ENCODE measurements at regions not wholly inside any gene's neighbourhood (a gene's known extent, or its start where the extent isn't known, plus 50 kb on each side); places are given as distances from the start of the nearest gene placed in this dataset.

- TF ChIP-seq EZH2 (IDR thresholded peaks at IDR 0.05) (no peak), CTCF (IDR thresholded peaks at IDR 0.05 in 2 of 3, conservative IDR thresholded peaks at IDR 0.05 in 1 of 3; ENCODE audit: borderline replicate concordance in 1 of 3, insufficient read depth in 1 of 3, low read depth in 2 of 3, low read length in 2 of 3) (no peak), POLR2AphosphoS5 (IDR thresholded peaks at IDR 0.05; ENCODE audit: low read depth, low read length) (no peak), TCF7L2 (IDR thresholded peaks at IDR 0.05; ENCODE audit: borderline replicate concordance, extremely low read depth, insufficient read depth, insufficient read length) (no peak), EZH2phosphoT487 (IDR thresholded peaks at IDR 0.05; ENCODE audit: borderline replicate concordance) (no peak), POLR2A (IDR thresholded peaks at IDR 0.05; ENCODE audit: borderline replicate concordance, extremely low read depth, insufficient read depth, insufficient read length) (no peak), EGR1 (IDR thresholded peaks at IDR 0.05; ENCODE audit: low read depth) (no peak), ZBTB33 (IDR thresholded peaks at IDR 0.05; ENCODE audit: extremely low read depth, insufficient replicate concordance, low read length) (no peak), CBX3 (IDR thresholded peaks at IDR 0.05; ENCODE audit: low read depth) (no peak), JUND (IDR thresholded peaks at IDR 0.05) (no peak), RAD21 (IDR thresholded peaks at IDR 0.05; ENCODE audit: low read depth) (no peak)
- TF ChIP-seq, protein P1, sequence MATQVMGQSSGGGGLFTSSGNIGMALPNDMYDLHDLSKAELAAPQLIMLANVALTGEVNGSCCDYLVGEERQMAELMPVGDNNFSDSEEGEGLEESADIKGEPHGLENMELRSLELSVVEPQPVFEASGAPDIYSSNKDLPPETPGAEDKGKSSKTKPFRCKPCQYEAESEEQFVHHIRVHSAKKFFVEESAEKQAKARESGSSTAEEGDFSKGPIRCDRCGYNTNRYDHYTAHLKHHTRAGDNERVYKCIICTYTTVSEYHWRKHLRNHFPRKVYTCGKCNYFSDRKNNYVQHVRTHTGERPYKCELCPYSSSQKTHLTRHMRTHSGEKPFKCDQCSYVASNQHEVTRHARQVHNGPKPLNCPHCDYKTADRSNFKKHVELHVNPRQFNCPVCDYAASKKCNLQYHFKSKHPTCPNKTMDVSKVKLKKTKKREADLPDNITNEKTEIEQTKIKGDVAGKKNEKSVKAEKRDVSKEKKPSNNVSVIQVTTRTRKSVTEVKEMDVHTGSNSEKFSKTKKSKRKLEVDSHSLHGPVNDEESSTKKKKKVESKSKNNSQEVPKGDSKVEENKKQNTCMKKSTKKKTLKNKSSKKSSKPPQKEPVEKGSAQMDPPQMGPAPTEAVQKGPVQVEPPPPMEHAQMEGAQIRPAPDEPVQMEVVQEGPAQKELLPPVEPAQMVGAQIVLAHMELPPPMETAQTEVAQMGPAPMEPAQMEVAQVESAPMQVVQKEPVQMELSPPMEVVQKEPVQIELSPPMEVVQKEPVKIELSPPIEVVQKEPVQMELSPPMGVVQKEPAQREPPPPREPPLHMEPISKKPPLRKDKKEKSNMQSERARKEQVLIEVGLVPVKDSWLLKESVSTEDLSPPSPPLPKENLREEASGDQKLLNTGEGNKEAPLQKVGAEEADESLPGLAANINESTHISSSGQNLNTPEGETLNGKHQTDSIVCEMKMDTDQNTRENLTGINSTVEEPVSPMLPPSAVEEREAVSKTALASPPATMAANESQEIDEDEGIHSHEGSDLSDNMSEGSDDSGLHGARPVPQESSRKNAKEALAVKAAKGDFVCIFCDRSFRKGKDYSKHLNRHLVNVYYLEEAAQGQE (IDR thresholded peaks at IDR 0.05; ENCODE audit: low read depth): no peak
These were observed 86.4 kb upstream of the ID2 start for GRCh38 chr2:8595428-8595805.
